ENCODE measurements at regions not wholly inside any gene's neighbourhood (a gene's known extent, or its start where the extent isn't known, plus 50 kb on each side); places are given as distances from the start of the nearest gene placed in this dataset.

- TF ChIP-seq POLR2A (IDR thresholded peaks at IDR 0.05) (no peak), CTCF (IDR thresholded peaks at IDR 0.05 in 4 of 5, conservative IDR thresholded peaks at IDR 0.05 in 1 of 5) (no peak)
Observed at GRCh38 chr19:28049875-28050274, 1163.1 kb downstream of the UQCRFS1 start.

Data from gastrocnemius medialis (tissue), 4 donors.